ENCODE measurements at regions not wholly inside any gene's neighbourhood (a gene's known extent, or its start where the extent isn't known, plus 50 kb on each side); places are given as distances from the start of the nearest gene placed in this dataset.

- no peak for ATAC-seq
- TF ChIP-seq OSR1 (CRISPR knock-in tag; IDR thresholded peaks at IDR 0.05), result no peak
- no peak for TF ChIP-seq GLIS3 (CRISPR knock-in tag; IDR thresholded peaks at IDR 0.05)
- TF ChIP-seq ESRRG (CRISPR knock-in tag; IDR thresholded peaks at IDR 0.05), result no peak
- no peak for TF ChIP-seq ARNTL (CRISPR knock-in tag; IDR thresholded peaks at IDR 0.05; ENCODE audit: borderline replicate concordance, low read depth)
- TF ChIP-seq ZFP3 (CRISPR knock-in tag; IDR thresholded peaks at IDR 0.05), result no peak
- no peak for TF ChIP-seq PATZ1 (CRISPR knock-in tag; IDR thresholded peaks at IDR 0.05; ENCODE audit: borderline replicate concordance)
- TF ChIP-seq CREB5 (CRISPR knock-in tag; IDR thresholded peaks at IDR 0.05; ENCODE audit: low read depth), result no peak
- TF ChIP-seq TOX (CRISPR knock-in tag; IDR thresholded peaks at IDR 0.05; ENCODE audit: borderline replicate concordance), result no peak
- no peak for TF ChIP-seq TCF4 (CRISPR knock-in tag; IDR thresholded peaks at IDR 0.05; ENCODE audit: borderline replicate concordance)
- TF ChIP-seq ZNF70 (CRISPR knock-in tag; IDR thresholded peaks at IDR 0.05), result no peak
- TF ChIP-seq BACH2 (CRISPR knock-in tag; IDR thresholded peaks at IDR 0.05; ENCODE audit: borderline replicate concordance), result no peak
- TF ChIP-seq RARB (CRISPR knock-in tag; IDR thresholded peaks at IDR 0.05), result no peak
- no peak for TF ChIP-seq ZNF8 (CRISPR knock-in tag; IDR thresholded peaks at IDR 0.05)
- TF ChIP-seq PPARA (CRISPR knock-in tag; IDR thresholded peaks at IDR 0.05; ENCODE audit: borderline replicate concordance), result no peak
- TF ChIP-seq CSDC2 (CRISPR knock-in tag; IDR thresholded peaks at IDR 0.05), result no peak
- TF ChIP-seq ZFP30 (CRISPR knock-in tag; IDR thresholded peaks at IDR 0.05), result no peak
- TF ChIP-seq CSRNP3 (CRISPR knock-in tag; IDR thresholded peaks at IDR 0.05), result no peak
- TF ChIP-seq TSHZ2 (CRISPR knock-in tag; IDR thresholded peaks at IDR 0.05), result no peak
These were observed 115.8 kb upstream of the IQCM start for GRCh38 chr4:149931431-149931830.

- ATAC-seq, result no peak
- TF ChIP-seq ISL1 (CRISPR knock-in tag; IDR thresholded peaks at IDR 0.05) (no peak), ZFP3 (CRISPR knock-in tag; IDR thresholded peaks at IDR 0.05) (no peak), ESRRG (CRISPR knock-in tag; IDR thresholded peaks at IDR 0.05) (no peak), ARNTL (CRISPR knock-in tag; IDR thresholded peaks at IDR 0.05; ENCODE audit: borderline replicate concordance, low read depth) (no peak), ZNF70 (CRISPR knock-in tag; IDR thresholded peaks at IDR 0.05) (no peak), TOX (CRISPR knock-in tag; IDR thresholded peaks at IDR 0.05; ENCODE audit: borderline replicate concordance) (no peak), TCF4 (CRISPR knock-in tag; IDR thresholded peaks at IDR 0.05; ENCODE audit: borderline replicate concordance) (no peak), ZC3H10 (CRISPR knock-in tag; IDR thresholded peaks at IDR 0.05) (no peak), PPARA (CRISPR knock-in tag; IDR thresholded peaks at IDR 0.05; ENCODE audit: borderline replicate concordance) (no peak), ZNF8 (CRISPR knock-in tag; IDR thresholded peaks at IDR 0.05) (no peak), BACH2 (CRISPR knock-in tag; IDR thresholded peaks at IDR 0.05; ENCODE audit: borderline replicate concordance) (no peak), PATZ1 (CRISPR knock-in tag; IDR thresholded peaks at IDR 0.05; ENCODE audit: borderline replicate concordance) (no peak), CREB5 (CRISPR knock-in tag; IDR thresholded peaks at IDR 0.05; ENCODE audit: low read depth) (no peak), POU6F1 (CRISPR knock-in tag; IDR thresholded peaks at IDR 0.05; ENCODE audit: borderline replicate concordance, low read depth) (no peak), GLIS3 (CRISPR knock-in tag; IDR thresholded peaks at IDR 0.05) (no peak), ZNF565 (CRISPR knock-in tag; conservative IDR thresholded peaks at IDR 0.05; ENCODE audit: low read depth) (no peak), ZFP30 (CRISPR knock-in tag; IDR thresholded peaks at IDR 0.05) (no peak), OSR1 (CRISPR knock-in tag; IDR thresholded peaks at IDR 0.05) (no peak), CSRNP3 (CRISPR knock-in tag; IDR thresholded peaks at IDR 0.05) (no peak)
These were observed 116.5 kb upstream of the IQCM start for GRCh38 chr4:149932188-149932587.
